GM19238 (cell line): ENCODE measurements at regions not wholly inside any gene's neighbourhood (a gene's known extent, or its start where the extent isn't known, plus 50 kb on each side); places are given as distances from the start of the nearest gene placed in this dataset.
"Not testable (repeated sequence)": the region's sequence is repeated elsewhere in the genome, so short reads cannot be mapped to it uniquely, and the experiment has no call there.

Experiments used
- DNase-seq: peaks from one replicate; pipeline ENCODE4 v3.0.0; 2011; ENCODE audit warnings: low spot score; ENCODE audit not compliant: insufficient read length

GRCh38 chr15:53036641-53037040 lies 246.5 kb upstream of the ONECUT1 start:
- DNase-seq = no peak

GRCh38 chr15:53034767-53035245 lies 244.7 kb upstream of the ONECUT1 start:
- DNase-seq = no peak

GRCh38 chr15:53033709-53034108 lies 243.6 kb upstream of the ONECUT1 start:
- DNase-seq = no peak

GRCh38 chr15:53031469-53031868 lies 241.3 kb upstream of the ONECUT1 start:
- DNase-seq = no peak

GRCh38 chr15:53022788-53023187 lies 232.7 kb upstream of the ONECUT1 start:
- no peak for DNase-seq

GRCh38 chr15:53013329-53013728 lies 223.2 kb upstream of the ONECUT1 start:
- no peak for DNase-seq

- not testable (repeated sequence) for DNase-seq
These were observed 221.6 kb upstream of the ONECUT1 start for GRCh38 chr15:53011779-53012178.

GRCh38 chr15:53009093-53009492 lies 219.0 kb upstream of the ONECUT1 start:
- no peak for DNase-seq

- DNase-seq = no peak
These were observed 210.3 kb upstream of the ONECUT1 start for GRCh38 chr15:53000409-53000808.

- DNase-seq = no peak
These were observed 207.0 kb upstream of the ONECUT1 start for GRCh38 chr15:52997123-52997522.

GRCh38 chr15:52994290-52994689 lies 204.2 kb upstream of the ONECUT1 start:
- DNase-seq = no peak

- DNase-seq = no peak
These were observed 194.4 kb upstream of the ONECUT1 start for GRCh38 chr15:52984507-52984906.

- no peak for DNase-seq
These were observed 190.3 kb upstream of the ONECUT1 start for GRCh38 chr15:52980446-52980845.

- no peak for DNase-seq
These were observed 186.5 kb upstream of the ONECUT1 start for GRCh38 chr15:52976516-52977075.

- no peak for DNase-seq
These were observed 185.9 kb upstream of the ONECUT1 start for GRCh38 chr15:52975941-52976449.

GRCh38 chr15:52963865-52964264 lies 173.7 kb upstream of the ONECUT1 start:
- DNase-seq = no peak

- no peak for DNase-seq
These were observed 170.1 kb upstream of the ONECUT1 start for GRCh38 chr15:52960283-52960682.

- DNase-seq = no peak
These were observed 153.6 kb upstream of the ONECUT1 start for GRCh38 chr15:52943746-52944145.

GRCh38 chr15:52936489-52936888 lies 146.4 kb upstream of the ONECUT1 start:
- no peak for DNase-seq

- no peak for DNase-seq
These were observed 135.0 kb upstream of the ONECUT1 start for GRCh38 chr15:52925130-52925529.

- DNase-seq = no peak
These were observed 134.5 kb upstream of the ONECUT1 start for GRCh38 chr15:52924630-52925029.

GRCh38 chr15:52923626-52924025 lies 133.5 kb upstream of the ONECUT1 start:
- DNase-seq = no peak

- DNase-seq = no peak
These were observed 132.7 kb upstream of the ONECUT1 start for GRCh38 chr15:52922871-52923270.

- no peak for DNase-seq
These were observed 122.0 kb upstream of the ONECUT1 start for GRCh38 chr15:52912172-52912571.
